Tibial nerve (tissue), 4 donors: ENCODE measurements at regions not wholly inside any gene's neighbourhood (a gene's known extent, or its start where the extent isn't known, plus 50 kb on each side); places are given as distances from the start of the nearest gene placed in this dataset.

Experiments
- DNase-seq, 2 donors: peaks; one replicate each; pipeline ENCODE4 v3.0.0-alpha.2; 2019; ENCODE audit warnings: low spot score in 2 of 2
- H3K27ac ChIP-seq, 4 donors: fragments of 200-600 bp; sonication (generic) in 3 of 4; one replicate each; pipeline ENCODE4 v1.5.1; 2017 to 2019; ENCODE audit warnings: mild to moderate bottlenecking in 1 of 4
- H3K27me3 ChIP-seq, 2 donors: fragments of 200-600 bp; sonication (generic) in 1 of 2; one replicate each; pipeline versions ENCODE4 v1.5.1 to v1.6.0; 2017 to 2019
- H3K36me3 ChIP-seq, 3 donors: fragments of 200-600 bp; sonication (generic); one replicate each; pipeline ENCODE4 v1.5.1; 2018 to 2019
- H3K4me1 ChIP-seq, 4 donors: fragments of 200-600 bp; sonication (generic) in 3 of 4; one replicate each; pipeline ENCODE4 v1.5.1; 2017 to 2019
- H3K4me3 ChIP-seq, 4 donors: fragments of 200-600 bp; sonication (generic) in 3 of 4; one replicate each; pipeline ENCODE4 v1.5.1; 2017 to 2019; ENCODE audit warnings: mild to moderate bottlenecking in 1 of 4, moderate library complexity in 1 of 4
- H3K9me3 ChIP-seq, 4 donors: fragments of 200-600 bp; sonication (generic) in 3 of 4; one replicate each; pipeline ENCODE4 v1.5.1; 2017 to 2019
- CTCF ChIP-seq, 5 experiments: fragments of 200-600 bp in 3 of 5; fragments of 450-650 bp in 2 of 5; sonication (generic) in 3 of 5; IDR thresholded peaks; one replicate each; pipeline ENCODE4 v1.5.1; 2016 to 2019; ENCODE audit warnings: antibody characterized with exemption in 5 of 5, mild to moderate bottlenecking in 3 of 5, moderate library complexity in 2 of 5
- EP300 ChIP-seq, 2 donors: sonication (generic); formaldehyde crosslinking; IDR thresholded peaks; one replicate each; pipeline ENCODE4 v1.6.1; 2017; ENCODE audit warnings: antibody characterized with exemption in 2 of 2, mild to moderate bottlenecking in 1 of 2
- POLR2A ChIP-seq, 2 donors: fragments of 450-650 bp; IDR thresholded peaks; one replicate each; pipeline ENCODE4 v1.6.1; 2017; ENCODE audit warnings: antibody characterized with exemption in 2 of 2, mild to moderate bottlenecking in 2 of 2, moderate library complexity in 2 of 2
- WGBS, 2 donors: methylation state at CpG; one replicate each; pipeline ENCODE4 v1.1.5; 2018; 5-methylcytosine and 5-hydroxymethylcytosine counted together

GRCh38 chr7:68441645-68442044 lies 1156.6 kb upstream of the AUTS2 start:
- WGBS, 2 donors = 74 to 79% methylated on average over 8 of the region's 8 CpGs
- H3K9me3 ChIP-seq = peaks cover 0 to 12% (median 0%) of the 10 kb centered on the region in 4 donors
- no peaks in the 10 kb centered on the region for H3K4me1 ChIP-seq
- TF ChIP-seq EP300 (IDR thresholded peaks at IDR 0.05) (no peak), POLR2A (IDR thresholded peaks at IDR 0.05) (no peak), CTCF (IDR thresholded peaks at IDR 0.05) (no peak)
- DNase-seq = no peak
- no peaks in the 10 kb centered on the region for H3K36me3 ChIP-seq
- H3K4me3 ChIP-seq = no peak overlapping the region
- no peak overlapping the region for H3K27ac ChIP-seq
- H3K27me3 ChIP-seq = no peaks in the 10 kb centered on the region

- Histone ChIP-seq H3K9me3 (peaks cover 0 to 7% (median 0%) of the 10 kb centered on the region in 4 donors), H3K27ac (no peak overlapping the region), H3K27me3 (no peaks in the 10 kb centered on the region), H3K4me1 (no peaks in the 10 kb centered on the region), H3K4me3 (no peak overlapping the region), H3K36me3 (no peaks in the 10 kb centered on the region)
- DNase-seq = no peak
- 81 to 83% methylated on average over 6 of the region's 6 CpGs for WGBS, 2 donors
- TF ChIP-seq POLR2A (IDR thresholded peaks at IDR 0.05) (no peak), EP300 (IDR thresholded peaks at IDR 0.05) (no peak), CTCF (IDR thresholded peaks at IDR 0.05) (no peak)
Measured at GRCh38 chr7:68442931-68443631, 1155.2 kb upstream of the AUTS2 start.

GRCh38 chr7:68444042-68444441 lies 1154.2 kb upstream of the AUTS2 start:
- peaks cover 0 to 4% (median 0%) of the 10 kb centered on the region in 4 donors for H3K9me3 ChIP-seq
- H3K27me3 ChIP-seq = no peaks in the 10 kb centered on the region
- no peak for DNase-seq
- no peaks in the 10 kb centered on the region for H3K36me3 ChIP-seq
- no peak overlapping the region for H3K4me3 ChIP-seq
- WGBS, 2 donors = 93 to 95% methylated on average over 2 of the region's 2 CpGs
- no peak overlapping the region for H3K27ac ChIP-seq
- no peak for TF ChIP-seq EP300 (IDR thresholded peaks at IDR 0.05)
- no peak for TF ChIP-seq POLR2A (IDR thresholded peaks at IDR 0.05)
- TF ChIP-seq CTCF (IDR thresholded peaks at IDR 0.05) = no peak
- no peaks in the 10 kb centered on the region for H3K4me1 ChIP-seq

- H3K36me3 ChIP-seq = no peaks in the 10 kb centered on the region
- WGBS, 2 donors = 78 to 80% methylated on average over 3 of the region's 3 CpGs
- H3K4me3 ChIP-seq = no peak overlapping the region
- DNase-seq = no peak
- H3K4me1 ChIP-seq = no peaks in the 10 kb centered on the region
- TF ChIP-seq EP300 (IDR thresholded peaks at IDR 0.05) (no peak), POLR2A (IDR thresholded peaks at IDR 0.05) (no peak), CTCF (IDR thresholded peaks at IDR 0.05) (no peak)
- H3K27me3 ChIP-seq = no peaks in the 10 kb centered on the region
- H3K27ac ChIP-seq = no peak overlapping the region
- no peaks in the 10 kb centered on the region for H3K9me3 ChIP-seq
Measured at GRCh38 chr7:68444956-68445355, 1153.3 kb upstream of the AUTS2 start.

GRCh38 chr7:68446183-68446582 lies 1152.1 kb upstream of the AUTS2 start:
- H3K36me3 ChIP-seq = no peaks in the 10 kb centered on the region
- no peaks in the 10 kb centered on the region for H3K4me1 ChIP-seq
- H3K27ac ChIP-seq = no peak overlapping the region
- no peaks in the 10 kb centered on the region for H3K27me3 ChIP-seq
- no peak for DNase-seq
- 22 to 34% methylated on average over 10 of the region's 10 CpGs for WGBS, 2 donors
- no peak overlapping the region for H3K4me3 ChIP-seq
- no peaks in the 10 kb centered on the region for H3K9me3 ChIP-seq
- no peak for TF ChIP-seq EP300 (IDR thresholded peaks at IDR 0.05)
- no peak for TF ChIP-seq CTCF (IDR thresholded peaks at IDR 0.05)
- no peak for TF ChIP-seq POLR2A (IDR thresholded peaks at IDR 0.05)
